Ovary (tissue), 3 donors: ENCODE measurements at regions not wholly inside any gene's neighbourhood (a gene's known extent, or its start where the extent isn't known, plus 50 kb on each side); places are given as distances from the start of the nearest gene placed in this dataset.

ENCODE experiments used
- CTCF ChIP-seq, 3 donors: fragments of 450-650 bp in 2 of 3; fragments of 200-600 bp in 1 of 3; IDR thresholded peaks; one replicate each; pipeline versions ENCODE4 v1.5.1 to v1.8.0; 2016 to 2022; ENCODE audit warnings: antibody characterized with exemption in 3 of 3, mild to moderate bottlenecking in 1 of 3
- EP300 ChIP-seq: sonication (generic); formaldehyde crosslinking; IDR thresholded peaks from one replicate; pipeline ENCODE4 v1.6.1; 2017; ENCODE audit warnings: antibody characterized with exemption
- POLR2A ChIP-seq: fragments of 450-650 bp; IDR thresholded peaks from one replicate; pipeline ENCODE4 v1.6.1; 2017; ENCODE audit warnings: antibody characterized with exemption, mild to moderate bottlenecking, moderate library complexity
- donor health status: DM: no; HTN: no; CAD: no.

DNA sequence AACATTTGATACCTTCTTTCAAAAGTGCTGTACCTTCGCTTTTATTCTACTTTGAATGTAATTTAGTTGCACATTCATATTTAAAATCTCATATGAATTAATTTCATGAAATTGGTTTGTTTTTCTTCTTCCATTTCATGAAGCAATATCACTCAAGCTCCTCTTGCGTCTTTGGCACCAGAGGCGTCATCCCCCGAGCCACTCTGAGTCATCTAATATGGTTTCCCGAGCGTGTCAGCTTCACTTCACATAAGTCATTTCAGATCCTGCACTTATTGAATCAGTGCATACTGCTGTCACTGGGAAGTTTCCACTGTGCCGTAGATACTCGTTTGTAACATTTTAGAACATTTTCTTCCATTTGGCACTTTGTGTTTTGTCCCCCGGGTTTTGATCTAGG, 105.6 kb downstream of the SLC25A47 start:
- TF ChIP-seq CTCF (IDR thresholded peaks at IDR 0.05) = no peak
- TF ChIP-seq EP300 = no peak
- no peak for TF ChIP-seq POLR2A
